Skeletal muscle satellite cell (primary cell): ENCODE measurements at regions not wholly inside any gene's neighbourhood (a gene's known extent, or its start where the extent isn't known, plus 50 kb on each side); places are given as distances from the start of the nearest gene placed in this dataset. TPM values are rescaled to one million over a fixed set of nuclear protein-coding genes. Genes with fewer than 3 reads are reported as not detected.

Experiments used
- small RNA-seq: library from RNA; depleted of rRNA; stranded (forward); fragments of <200 nt; gene quantifications from one replicate; pipeline ENCODE3, GENCODE V24; 2012

Small RNA genes in the stretch of these regions (small RNA-seq; reads per million reads assigned to genes)
- not detected for gene AC048382.3
- gene CSPG4P5: not detected
- gene RF00017: not detected
- not detected for gene RN7SL417P
